GM23248 (cell line): ENCODE measurements at regions not wholly inside any gene's neighbourhood (a gene's known extent, or its start where the extent isn't known, plus 50 kb on each side); places are given as distances from the start of the nearest gene placed in this dataset.

Experiments used
- EZH2 ChIP-seq: fragments of 200-600 bp; sonication (generic); IDR thresholded peaks from 2 replicates; pipeline ENCODE4 v1.6.1; 2018; ENCODE audit warnings: antibody characterized with exemption, mild to moderate bottlenecking; ENCODE audit not compliant: insufficient read depth, poor library complexity, severe bottlenecking
- EZH2phosphoT487 ChIP-seq: fragments of 200-600 bp; sonication (generic); IDR thresholded peaks from 2 replicates; pipeline ENCODE4 v1.6.1; 2018; ENCODE audit warnings: antibody characterized with exemption, moderate library complexity, mild to moderate bottlenecking, low read depth; ENCODE audit not compliant: insufficient read depth

- TF ChIP-seq EZH2 (no peak), EZH2phosphoT487 (no peak)
Measured at GRCh38 chr1:219477861-219478260, 135.0 kb downstream of the ZC3H11B start.
